Right renal cortex interstitium (tissue), 3 donors: ENCODE measurements at regions not wholly inside any gene's neighbourhood (a gene's known extent, or its start where the extent isn't known, plus 50 kb on each side); places are given as distances from the start of the nearest gene placed in this dataset.

ENCODE experiments used
- DNase-seq, 3 donors: peaks; one replicate each; pipeline ENCODE4 v3.0.0-alpha.2; 2013; ENCODE audit warnings: low read depth in 3 of 3, low spot score in 2 of 3

- DNase-seq: no peak
Measured at GRCh38 chr9:89765211-89765946, 160.6 kb downstream of the GADD45G start.

GRCh38 chr9:89766991-89767390, 162.2 kb downstream of the GADD45G start:
- no peak for DNase-seq

- no peak for DNase-seq
Measured at GRCh38 chr9:89768051-89768450, 163.2 kb downstream of the GADD45G start.

GRCh38 chr9:89768650-89769071, 163.8 kb downstream of the GADD45G start:
- no peak for DNase-seq

GRCh38 chr9:89770531-89771174, 165.8 kb downstream of the GADD45G start:
- no peak for DNase-seq

- DNase-seq: no peak
Measured at GRCh38 chr9:89771205-89771604, 166.4 kb downstream of the GADD45G start.

- no peak for DNase-seq
Measured at GRCh38 chr9:89773170-89773569, 168.4 kb downstream of the GADD45G start.

GRCh38 chr9:89774858-89775370, 170.1 kb downstream of the GADD45G start:
- DNase-seq: no peak

- no peak for DNase-seq
Measured at GRCh38 chr9:89775641-89776040, 170.8 kb downstream of the GADD45G start.

- no peak for DNase-seq
Measured at GRCh38 chr9:89776795-89777525, 172.1 kb downstream of the GADD45G start.

GRCh38 chr9:89777544-89777943, 172.7 kb downstream of the GADD45G start:
- DNase-seq: no peak

GRCh38 chr9:89778100-89779090, 173.6 kb downstream of the GADD45G start:
- no peak for DNase-seq

- no peak for DNase-seq
Measured at GRCh38 chr9:89779405-89780203, 174.8 kb downstream of the GADD45G start.

- DNase-seq: no peak
Measured at GRCh38 chr9:89780959-89781358, 176.1 kb downstream of the GADD45G start.

- DNase-seq: no peak
Measured at GRCh38 chr9:89781838-89782540, 177.2 kb downstream of the GADD45G start.

- no peak for DNase-seq
Measured at GRCh38 chr9:89786655-89787054, 181.8 kb downstream of the GADD45G start.

- DNase-seq: no peak
Measured at GRCh38 chr9:89787595-89787994, 182.8 kb downstream of the GADD45G start.

GRCh38 chr9:89788434-89788833, 183.6 kb downstream of the GADD45G start:
- no peak for DNase-seq
